Glutamatergic neuron (in vitro differentiated cells): ENCODE measurements at regions not wholly inside any gene's neighbourhood (a gene's known extent, or its start where the extent isn't known, plus 50 kb on each side); places are given as distances from the start of the nearest gene placed in this dataset.

ENCODE experiments used
- DNase-seq: peaks from one replicate; pipeline ENCODE4 v3.0.0; 2022
- H3K27ac Mint-ChIP-seq: one replicate; pipeline ENCODE4 v1.8.0; 2020; ENCODE audit warnings: mild to moderate bottlenecking, mixed read lengths, inconsistent platforms; ENCODE audit not compliant: unreplicated experiment
- H3K27me3 Mint-ChIP-seq: one replicate; pipeline ENCODE4 v1.8.0; 2020; ENCODE audit warnings: mild to moderate bottlenecking, moderate library complexity, mixed read lengths, inconsistent platforms; ENCODE audit not compliant: unreplicated experiment
- H3K36me3 Mint-ChIP-seq: one replicate; pipeline ENCODE4 v1.8.0; 2020; ENCODE audit warnings: mild to moderate bottlenecking, mixed read lengths, inconsistent platforms; ENCODE audit not compliant: unreplicated experiment
- H3K4me1 Mint-ChIP-seq: one replicate; pipeline ENCODE4 v1.8.0; 2020; ENCODE audit warnings: mild to moderate bottlenecking, low read depth, mixed read lengths, inconsistent platforms; ENCODE audit not compliant: unreplicated experiment
- H3K4me3 Mint-ChIP-seq: one replicate; pipeline ENCODE4 v1.8.0; 2020; ENCODE audit warnings: mild to moderate bottlenecking, mixed read lengths, inconsistent platforms; ENCODE audit not compliant: unreplicated experiment
- H3K9me3 Mint-ChIP-seq: one replicate; pipeline ENCODE4 v1.8.0; 2020; ENCODE audit warnings: mild to moderate bottlenecking, moderate library complexity, mixed read lengths, inconsistent platforms; ENCODE audit not compliant: unreplicated experiment
- CTCF ChIP-seq: fragments of 200-600 bp; sonication (generic); IDR thresholded peaks from one replicate; pipeline ENCODE4 v1.5.0; 2021; ENCODE audit not compliant: partially characterized antibody, unreplicated experiment

- no peak for DNase-seq
- H3K27me3 Mint-ChIP-seq, result peaks cover 10% of the 10 kb centered on the region
- peaks cover 2% of the 10 kb centered on the region for H3K4me1 Mint-ChIP-seq
- H3K9me3 Mint-ChIP-seq, result peaks cover 4% of the 10 kb centered on the region
- no peak for TF ChIP-seq CTCF
- H3K36me3 Mint-ChIP-seq, result no peaks in the 10 kb centered on the region
- H3K4me3 Mint-ChIP-seq, result no peak overlapping the region
- H3K27ac Mint-ChIP-seq, result no peak overlapping the region
Observed at GRCh38 chr5:154607746-154608145, 129.7 kb upstream of the HAND1 start.

DNA sequence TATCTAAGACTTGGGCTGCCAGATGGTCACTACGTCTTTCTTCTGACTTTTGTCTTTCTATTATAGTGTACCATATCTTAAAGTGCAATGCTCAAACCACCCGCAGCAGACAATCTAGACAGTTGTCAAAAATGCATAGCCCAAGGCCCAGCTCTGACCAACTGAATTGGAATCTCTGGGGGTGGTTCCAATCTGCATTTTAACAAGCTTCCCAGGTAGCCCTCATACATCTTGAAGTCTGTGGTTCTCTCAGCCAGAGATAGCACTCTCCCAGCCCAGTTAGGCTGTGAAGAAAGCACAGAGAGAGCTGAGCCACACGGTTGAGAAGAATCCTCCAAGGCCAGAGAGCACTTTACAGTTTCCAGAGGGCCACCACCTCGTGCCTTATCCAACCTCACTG lies 128.2 kb upstream of the HAND1 start:
- Mint-ChIP-seq H3K36me3 (no peaks in the 10 kb centered on the region), H3K4me1 (peaks cover 1% of the 10 kb centered on the region), H3K27ac (no peak overlapping the region), H3K9me3 (peaks cover 5% of the 10 kb centered on the region), H3K4me3 (no peak overlapping the region), H3K27me3 (peaks cover 13% of the 10 kb centered on the region)
- DNase-seq, result no peak
- no peak for TF ChIP-seq CTCF

GRCh38 chr5:154603953-154604679 lies 126.1 kb upstream of the HAND1 start:
- TF ChIP-seq CTCF, result no peak
- Mint-ChIP-seq H3K4me3 (no peak overlapping the region), H3K27ac (no peak overlapping the region), H3K36me3 (no peaks in the 10 kb centered on the region), H3K9me3 (peaks cover 4% of the 10 kb centered on the region), H3K4me1 (no peaks in the 10 kb centered on the region), H3K27me3 (peaks cover 8% of the 10 kb centered on the region)
- DNase-seq, result no peak

GRCh38 chr5:154603485-154603884 lies 125.5 kb upstream of the HAND1 start:
- no peaks in the 10 kb centered on the region for H3K4me1 Mint-ChIP-seq
- no peak for DNase-seq
- H3K4me3 Mint-ChIP-seq, result no peak overlapping the region
- H3K27ac Mint-ChIP-seq, result no peak overlapping the region
- peaks cover 5% of the 10 kb centered on the region for H3K27me3 Mint-ChIP-seq
- no peaks in the 10 kb centered on the region for H3K36me3 Mint-ChIP-seq
- H3K9me3 Mint-ChIP-seq, result peaks cover 2% of the 10 kb centered on the region
- no peak for TF ChIP-seq CTCF

DNA sequence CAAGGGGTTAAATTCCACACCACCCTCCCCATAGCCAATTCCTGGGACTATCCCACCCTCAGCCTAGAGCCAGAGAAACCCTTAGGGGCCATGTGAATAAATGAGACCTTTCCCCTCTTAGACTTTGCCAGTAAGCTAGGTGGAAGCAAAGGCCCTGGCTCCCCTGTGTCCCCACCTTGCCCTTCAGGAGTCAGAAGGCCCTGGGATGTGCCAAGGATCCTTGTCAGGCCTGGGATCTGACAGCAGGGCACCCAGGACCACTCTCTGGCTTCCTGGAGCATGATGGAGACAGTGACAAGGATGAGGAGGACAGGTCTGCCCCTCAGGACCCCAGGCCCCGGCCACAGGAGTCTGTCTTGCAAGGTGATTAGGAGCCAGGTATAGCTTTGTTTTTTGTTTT lies 125.0 kb upstream of the HAND1 start:
- no peaks in the 10 kb centered on the region for H3K36me3 Mint-ChIP-seq
- no peak for DNase-seq
- peaks cover 3% of the 10 kb centered on the region for H3K9me3 Mint-ChIP-seq
- no peak overlapping the region for H3K4me3 Mint-ChIP-seq
- peaks cover 7% of the 10 kb centered on the region for H3K27me3 Mint-ChIP-seq
- TF ChIP-seq CTCF, result no peak
- H3K27ac Mint-ChIP-seq, result no peak overlapping the region
- no peaks in the 10 kb centered on the region for H3K4me1 Mint-ChIP-seq
